GM12878 (cell line): ENCODE measurements at regions not wholly inside any gene's neighbourhood (a gene's known extent, or its start where the extent isn't known, plus 50 kb on each side); places are given as distances from the start of the nearest gene placed in this dataset.

Experiments
- ATAC-seq: fragments of 200-7000 bp; cut with Tn5 transposase; 3 replicates; pipeline ENCODE4 v1.9.1; 2020; ENCODE audit warnings: mild to moderate bottlenecking, moderate library complexity
- BruUV-seq: library from RNA; stranded (reverse); fragments of 400-500 nt; replicated peaks from 2 replicates; lab custom pipeline; 2021; lab: Mats Ljungman, UMichigan
- CTCF ChIA-PET: fragments of 300-600 bp; sonication (Branson Sonifier 250); formaldehyde crosslinking; extraction: SDS; loops from one replicate; lab custom pipeline; 2021; ENCODE audit warnings: inconsistent platforms; lab: Yijun Ruan, JAX
- POLR2A ChIA-PET: fragments of 350-600 bp; formaldehyde crosslinking; extraction: SDS; loops from one replicate; lab custom pipeline; 2021; ENCODE audit warnings: inconsistent platforms; lab: Charles Lee
- RAD21 ChIA-PET: fragments of 300-600 bp; sonication (Branson Sonifier 250); formaldehyde crosslinking; loops from one replicate; lab custom pipeline; 2023; ENCODE audit warnings: antibody characterized with exemption; ENCODE audit not compliant: unreplicated experiment; lab: Charles Lee
- SMC1A ChIA-PET: fragments of 300-600 bp; sonication (Branson Sonifier 250); formaldehyde crosslinking; loops from one replicate; lab custom pipeline; 2023; ENCODE audit not compliant: unreplicated experiment, uncharacterized antibody; lab: Charles Lee
- DNase-seq: peaks from one replicate; pipeline ENCODE4 v3.0.0-alpha.2; 2011; ENCODE audit warnings: low read depth, low spot score
- FAIRE-seq: peaks from 3 replicates; lab custom pipeline; 2011; peaks lifted over from hg19 to GRCh38; lab: Jason Lieb, UNC
- H2AFZ ChIP-seq: 2 replicates; pipeline ENCODE4 v1.6.0; 2011; ENCODE audit warnings: low read depth, low read length, control low read depth; ENCODE audit not compliant: control insufficient read depth
- H3K27ac ChIP-seq: 2 replicates; pipeline ENCODE4 v1.5.1; 2011; ENCODE audit warnings: control low read depth; ENCODE audit not compliant: control insufficient read depth, insufficient read depth
- H3K27me3 ChIP-seq, 2 experiments: replicated peaks in 1 of 2; 2 replicates each; pipeline versions ENCODE4 v1.6.0 to v1.6.1; 2011; ENCODE audit warnings: low read length in 1 of 2; ENCODE audit not compliant: control insufficient read depth in 2 of 2, insufficient read depth in 2 of 2
- H3K36me3 ChIP-seq, 2 experiments: 2 replicates each; pipeline ENCODE4 v1.5.1; 2011; ENCODE audit warnings: low read length in 1 of 2; ENCODE audit not compliant: control insufficient read depth in 2 of 2, insufficient read depth in 2 of 2
- H3K4me1 ChIP-seq: 2 replicates; pipeline ENCODE4 v1.6.1; 2011; ENCODE audit warnings: mild to moderate bottlenecking, low read length, moderate library complexity, mixed read lengths; ENCODE audit not compliant: control insufficient read depth, insufficient read depth
- H3K4me2 ChIP-seq: 2 replicates; pipeline ENCODE4 v1.6.0; 2011; ENCODE audit warnings: control low read depth; ENCODE audit not compliant: control insufficient read depth, insufficient read depth
- H3K4me3 ChIP-seq: fragments of 200-600 bp; sonication (generic); 2 replicates; pipeline ENCODE4 v1.5.1; 2016
- H3K79me2 ChIP-seq: 2 replicates; pipeline ENCODE4 v1.6.0; 2011; ENCODE audit warnings: low read length; ENCODE audit not compliant: control insufficient read depth, insufficient read depth
- H3K9ac ChIP-seq: 2 replicates; pipeline ENCODE4 v1.8.0; 2011; ENCODE audit warnings: low read length, control low read depth, mixed read lengths; ENCODE audit not compliant: control insufficient read depth, insufficient read depth
- H3K9me3 ChIP-seq: replicated peaks from 3 replicates; pipeline ENCODE4 v1.5.1; 2011; ENCODE audit warnings: mild to moderate bottlenecking, low read length; ENCODE audit not compliant: control insufficient read depth, insufficient read depth
- H4K20me1 ChIP-seq: 2 replicates; pipeline ENCODE4 v1.6.0; 2011; ENCODE audit not compliant: control insufficient read depth, insufficient read depth
- DPF2 ChIP-seq: fragments of 450-650 bp; IDR thresholded peaks from 2 replicates; pipeline ENCODE4 v1.6.1; 2017; ENCODE audit warnings: mild to moderate bottlenecking
- FOS ChIP-seq: IDR thresholded peaks from 3 replicates; pipeline ENCODE4 v1.6.1; 2011; ENCODE audit warnings: borderline replicate concordance; ENCODE audit not compliant: insufficient read length; ENCODE audit errors: extremely low read depth
- MXI1 ChIP-seq: fragments of 150-350 bp; IDR thresholded peaks from 2 replicates; pipeline ENCODE4 v1.6.1; 2011; ENCODE audit warnings: low read depth, mild to moderate bottlenecking, inconsistent platforms, low read length, improper control_type of control experiment
- NFXL1 ChIP-seq: fragments of 450-650 bp; IDR thresholded peaks from 2 replicates; pipeline ENCODE4 v1.6.1; 2017; ENCODE audit warnings: antibody characterized with exemption, mild to moderate bottlenecking, borderline replicate concordance
- NR2C2 ChIP-seq: IDR thresholded peaks from 2 replicates; pipeline ENCODE4 v1.6.1; 2011; ENCODE audit warnings: borderline replicate concordance, low read depth; ENCODE audit not compliant: control insufficient read depth, insufficient read length
- PKNOX1 ChIP-seq: fragments of 450-650 bp; IDR thresholded peaks from 2 replicates; pipeline ENCODE4 v1.6.1; 2016; ENCODE audit warnings: mild to moderate bottlenecking
- RAD51 ChIP-seq: fragments of 450-650 bp; IDR thresholded peaks from 2 replicates; pipeline ENCODE4 v1.6.1; 2016; ENCODE audit warnings: moderate library complexity, mild to moderate bottlenecking, inconsistent platforms
- RUNX3 ChIP-seq: IDR thresholded peaks from 2 replicates; pipeline ENCODE4 v1.6.1; 2012; ENCODE audit warnings: low read length, inconsistent platforms
- ZBTB4 ChIP-seq: fragments of 450-650 bp; formaldehyde crosslinking; IDR thresholded peaks from 2 replicates; pipeline ENCODE4 v1.4.0; 2022; ENCODE audit warnings: mild to moderate bottlenecking, moderate library complexity
- WGBS: methylation state at CpG from one replicate; pipeline ENCODE4 v1.1.6; 2016; ENCODE audit warnings: low lambda C conversion rate; ENCODE audit not compliant: insufficient replicate concordance, insufficient coverage; ENCODE audit errors: missing lambda C conversion rate; 5-methylcytosine and 5-hydroxymethylcytosine counted together
- in situ Hi-C: fragments of 300-500 bp; cut with MboI; formaldehyde crosslinking; loops from 9 replicates; pipeline ENCODE4 v1.14.3; 2018; ENCODE audit warnings: mixed read lengths
- intact Hi-C: fragments of 100-400 bp; cut with micrococcal nuclease; formaldehyde crosslinking; loops from one replicate; pipeline ENCODE4 v1.14.2; 2022; ENCODE audit not compliant: unreplicated experiment

- SMC1A ChIA-PET: interaction anchor here (1.3 kb wide), 1 partner anchor 11 kb away, joined by 6 read pairs; no protein-coding TSS in a partner anchor
- no peak overlapping the region for H3K9ac ChIP-seq
- H3K36me3 ChIP-seq: no peaks in the 10 kb centered on the region
- no TSS peak for BruUV-seq
- H3K9me3 ChIP-seq: no peaks in the 10 kb centered on the region
- no peak for DNase-seq
- in situ Hi-C loops (no loop called here), intact Hi-C loops (no loop called here)
- RAD21 ChIA-PET: no interaction called here
- ATAC-seq: no peak
- no peak for FAIRE-seq
- POLR2A ChIA-PET: no interaction called here
- H3K4me3 ChIP-seq: no peak overlapping the region
- no peak for TF ChIP-seq NFXL1
- no peaks in the 10 kb centered on the region for H3K27me3 ChIP-seq
- H2AFZ ChIP-seq: no peak overlapping the region
- no peaks in the 10 kb centered on the region for H3K4me1 ChIP-seq
- CTCF ChIA-PET: no interaction called here
- no peaks in the 10 kb centered on the region for H3K79me2 ChIP-seq
- no peak overlapping the region for H3K27ac ChIP-seq
- no peak overlapping the region for H3K4me2 ChIP-seq
- no peaks in the 10 kb centered on the region for H4K20me1 ChIP-seq
These were observed 313.9 kb upstream of the GLI3 start for GRCh38 chr7:42550706-42551470.

GRCh38 chr7:42549866-42550485 lies 313.0 kb upstream of the GLI3 start:
- RAD21 ChIA-PET: no interaction called here
- H3K36me3 ChIP-seq: no peaks in the 10 kb centered on the region
- H4K20me1 ChIP-seq: no peaks in the 10 kb centered on the region
- in situ Hi-C loops (no loop called here), intact Hi-C loops (no loop called here)
- no TSS peak for BruUV-seq
- SMC1A ChIA-PET: interaction anchor here (1.3 kb wide), 1 partner anchor 12 kb away, joined by 6 read pairs; no protein-coding TSS in a partner anchor
- H3K79me2 ChIP-seq: no peaks in the 10 kb centered on the region
- H2AFZ ChIP-seq: no peak overlapping the region
- no peak overlapping the region for H3K9ac ChIP-seq
- no peak overlapping the region for H3K4me3 ChIP-seq
- H3K4me1 ChIP-seq: no peaks in the 10 kb centered on the region
- WGBS: 0% methylated on average over 3 of the region's 3 CpGs
- H3K27me3 ChIP-seq: no peaks in the 10 kb centered on the region
- CTCF ChIA-PET: no interaction called here
- no peak for FAIRE-seq
- ATAC-seq: no peak
- POLR2A ChIA-PET: no interaction called here
- no peaks in the 10 kb centered on the region for H3K9me3 ChIP-seq
- no peak overlapping the region for H3K4me2 ChIP-seq
- no peak for DNase-seq
- no peak overlapping the region for H3K27ac ChIP-seq
- TF ChIP-seq FOS: no peak
- TF ChIP-seq PKNOX1: no peak
- TF ChIP-seq RUNX3: no peak
- TF ChIP-seq RAD51: no peak
- TF ChIP-seq DPF2: no peak
- TF ChIP-seq ZBTB4 (CRISPR knock-in tag): no peak
- no peak for TF ChIP-seq MXI1
- no peak for TF ChIP-seq NR2C2
- TF ChIP-seq, all 136 proteins: peak for 0
